GM12878 (cell line): ENCODE measurements at regions not wholly inside any gene's neighbourhood (a gene's known extent, or its start where the extent isn't known, plus 50 kb on each side); places are given as distances from the start of the nearest gene placed in this dataset.

Experiments used
- HDAC6 ChIP-seq: fragments of 200-600 bp; sonication (generic); IDR thresholded peaks from one replicate; pipeline ENCODE4 v1.8.0; 2017; ENCODE audit warnings: antibody characterized with exemption; ENCODE audit not compliant: unreplicated experiment
- ZBTB4 ChIP-seq: fragments of 450-650 bp; formaldehyde crosslinking; IDR thresholded peaks from 2 replicates; pipeline ENCODE4 v1.4.0; 2022; ENCODE audit warnings: mild to moderate bottlenecking, moderate library complexity
- TF ChIP-seq, protein P1 (sequence below): fragments of 150-350 bp; IDR thresholded peaks from 2 replicates; pipeline ENCODE4 v1.6.1; 2016; ENCODE audit warnings: low read depth, low read length

- TF ChIP-seq ZBTB4 (no peak), HDAC6 (no peak)
- TF ChIP-seq, protein P1, sequence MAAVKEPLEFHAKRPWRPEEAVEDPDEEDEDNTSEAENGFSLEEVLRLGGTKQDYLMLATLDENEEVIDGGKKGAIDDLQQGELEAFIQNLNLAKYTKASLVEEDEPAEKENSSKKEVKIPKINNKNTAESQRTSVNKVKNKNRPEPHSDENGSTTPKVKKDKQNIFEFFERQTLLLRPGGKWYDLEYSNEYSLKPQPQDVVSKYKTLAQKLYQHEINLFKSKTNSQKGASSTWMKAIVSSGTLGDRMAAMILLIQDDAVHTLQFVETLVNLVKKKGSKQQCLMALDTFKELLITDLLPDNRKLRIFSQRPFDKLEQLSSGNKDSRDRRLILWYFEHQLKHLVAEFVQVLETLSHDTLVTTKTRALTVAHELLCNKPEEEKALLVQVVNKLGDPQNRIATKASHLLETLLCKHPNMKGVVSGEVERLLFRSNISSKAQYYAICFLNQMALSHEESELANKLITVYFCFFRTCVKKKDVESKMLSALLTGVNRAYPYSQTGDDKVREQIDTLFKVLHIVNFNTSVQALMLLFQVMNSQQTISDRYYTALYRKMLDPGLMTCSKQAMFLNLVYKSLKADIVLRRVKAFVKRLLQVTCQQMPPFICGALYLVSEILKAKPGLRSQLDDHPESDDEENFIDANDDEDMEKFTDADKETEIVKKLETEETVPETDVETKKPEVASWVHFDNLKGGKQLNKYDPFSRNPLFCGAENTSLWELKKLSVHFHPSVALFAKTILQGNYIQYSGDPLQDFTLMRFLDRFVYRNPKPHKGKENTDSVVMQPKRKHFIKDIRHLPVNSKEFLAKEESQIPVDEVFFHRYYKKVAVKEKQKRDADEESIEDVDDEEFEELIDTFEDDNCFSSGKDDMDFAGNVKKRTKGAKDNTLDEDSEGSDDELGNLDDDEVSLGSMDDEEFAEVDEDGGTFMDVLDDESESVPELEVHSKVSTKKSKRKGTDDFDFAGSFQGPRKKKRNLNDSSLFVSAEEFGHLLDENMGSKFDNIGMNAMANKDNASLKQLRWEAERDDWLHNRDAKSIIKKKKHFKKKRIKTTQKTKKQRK: no peak
Observed at GRCh38 chr10:3659203-3659917, 125.6 kb downstream of the KLF6 start.
